ENCODE measurements at regions not wholly inside any gene's neighbourhood (a gene's known extent, or its start where the extent isn't known, plus 50 kb on each side); places are given as distances from the start of the nearest gene placed in this dataset.
"Not testable (repeated sequence)": the region's sequence is repeated elsewhere in the genome, so short reads cannot be mapped to it uniquely, and the experiment has no call there.

- DNase-seq (no peak), ATAC-seq (no peak)
- H3K36me3 ChIP-seq (ENCODE audit: insufficient read depth in 1 of 2, low read depth in 1 of 2) = no peaks in the 10 kb centered on the region
- no peaks in the 10 kb centered on the region for H3K4me1 ChIP-seq
- H3K9me3 ChIP-seq = no peaks in the 10 kb centered on the region
- intact Hi-C loops (cut with DNase I) = no loop called here
- no peaks in the 10 kb centered on the region for H3K27me3 ChIP-seq (ENCODE audit: insufficient read depth in 3 of 3, low read length in 2 of 3)
- H3K27ac ChIP-seq = no peak overlapping the region
- no peak overlapping the region for H3K4me3 ChIP-seq
- WGBS, 3 donors = 81 to 87% (median 82%) methylated on average over 19 of the region's 19 CpGs
- TF ChIP-seq CTCF (IDR thresholded peaks at IDR 0.05) = no peak
Measured at GRCh38 chr2:429575-430254, 141.8 kb upstream of the ALKAL2 start.

DNA sequence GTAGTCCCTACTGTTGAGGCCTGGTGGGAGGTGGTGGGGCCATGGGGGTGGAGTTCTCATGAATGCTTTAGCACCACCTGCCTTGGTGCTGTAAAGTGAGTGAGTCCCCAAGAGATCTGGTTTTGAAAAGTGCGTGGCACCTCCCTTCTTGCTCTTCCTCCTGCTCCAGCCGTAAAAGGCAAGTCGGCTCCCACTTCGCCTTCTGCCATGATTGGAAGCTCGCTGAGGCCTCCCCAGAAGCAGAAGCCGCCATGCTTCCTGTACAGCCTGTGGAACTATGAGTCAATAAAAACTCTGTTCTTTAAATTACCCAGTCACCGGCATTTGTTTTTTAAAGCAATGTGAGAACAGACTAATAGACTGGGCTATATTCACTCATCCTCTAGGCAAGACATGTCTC, 141.3 kb upstream of the ALKAL2 start:
- Histone ChIP-seq H3K4me3 (no peak overlapping the region), H3K9me3 (no peaks in the 10 kb centered on the region), H3K36me3 (ENCODE audit: insufficient read depth in 1 of 2, low read depth in 1 of 2) (no peaks in the 10 kb centered on the region), H3K4me1 (no peaks in the 10 kb centered on the region), H3K27ac (no peak overlapping the region), H3K27me3 (ENCODE audit: insufficient read depth in 3 of 3, low read length in 2 of 3) (no peaks in the 10 kb centered on the region)
- 91 to 96% (median 94%) methylated on average over 7 of the region's 7 CpGs for WGBS, 3 donors
- ATAC-seq = no peak
- TF ChIP-seq CTCF (IDR thresholded peaks at IDR 0.05) = no peak
- intact Hi-C loops (cut with DNase I) = no loop called here
- no peak for DNase-seq

DNA sequence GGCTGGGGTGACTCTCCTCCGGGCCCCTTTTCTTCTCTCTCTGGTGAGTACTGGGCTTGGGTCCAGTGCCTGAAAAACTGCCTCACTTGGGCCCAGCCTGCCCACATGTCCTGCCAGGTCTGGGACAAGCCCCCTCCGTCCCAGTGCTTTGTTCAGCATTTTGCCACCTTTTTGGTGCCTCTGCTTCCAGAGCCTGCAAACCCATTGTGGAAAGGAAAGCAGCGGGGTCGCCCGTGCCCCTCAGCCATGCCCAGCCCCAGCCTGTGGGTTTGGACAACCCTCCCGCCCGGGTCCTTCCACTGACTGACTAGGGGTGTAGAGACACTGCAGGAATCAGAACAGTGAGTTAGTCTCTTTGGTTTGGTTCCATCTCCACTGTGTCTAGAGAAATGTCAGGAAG, 140.7 kb upstream of the ALKAL2 start:
- WGBS, 3 donors = 84 to 88% (median 87%) methylated on average over 7 of the region's 7 CpGs
- no peaks in the 10 kb centered on the region for H3K27me3 ChIP-seq (ENCODE audit: insufficient read depth in 3 of 3, low read length in 2 of 3)
- no peak overlapping the region for H3K4me3 ChIP-seq
- TF ChIP-seq CTCF (IDR thresholded peaks at IDR 0.05) = no peak
- ATAC-seq (no peak), DNase-seq (no peak)
- intact Hi-C loops (cut with DNase I) = no loop called here
- H3K36me3 ChIP-seq (ENCODE audit: insufficient read depth in 1 of 2, low read depth in 1 of 2) = no peaks in the 10 kb centered on the region
- H3K27ac ChIP-seq = no peak overlapping the region
- no peaks in the 10 kb centered on the region for H3K4me1 ChIP-seq
- H3K9me3 ChIP-seq = no peaks in the 10 kb centered on the region

DNA sequence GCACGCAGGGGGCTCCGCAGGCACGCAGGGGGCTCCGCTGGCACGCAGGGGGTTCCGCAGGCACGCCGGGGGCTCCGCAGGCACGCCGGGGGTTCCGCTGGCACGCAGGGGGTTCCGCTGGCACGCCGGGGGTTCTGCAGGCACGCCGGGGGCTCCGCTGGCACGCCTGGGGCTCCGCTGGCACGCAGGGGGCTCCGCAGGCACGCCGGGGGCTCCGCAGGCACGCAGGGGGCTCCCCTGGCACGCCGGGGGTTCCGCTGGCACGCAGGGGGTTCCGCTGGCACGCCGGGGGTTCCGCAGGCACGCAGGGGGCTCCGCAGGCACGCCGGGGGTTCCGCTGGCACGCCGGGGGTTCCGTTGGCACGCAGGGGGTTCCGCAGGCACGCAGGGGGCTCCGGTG, 138.8 kb upstream of the ALKAL2 start:
- H3K36me3 ChIP-seq (ENCODE audit: insufficient read depth in 1 of 2, low read depth in 1 of 2); H3K27me3 ChIP-seq (ENCODE audit: insufficient read depth in 3 of 3, low read length in 2 of 3); H3K9me3 ChIP-seq; DNase-seq; H3K27ac ChIP-seq; ATAC-seq; H3K4me3 ChIP-seq; H3K4me1 ChIP-seq; intact Hi-C loops (cut with DNase I): not testable (repeated sequence)
- 95 to 96% (median 95%) methylated on average over 24 to 46 of the region's 47 CpGs for WGBS, 3 donors

DNA sequence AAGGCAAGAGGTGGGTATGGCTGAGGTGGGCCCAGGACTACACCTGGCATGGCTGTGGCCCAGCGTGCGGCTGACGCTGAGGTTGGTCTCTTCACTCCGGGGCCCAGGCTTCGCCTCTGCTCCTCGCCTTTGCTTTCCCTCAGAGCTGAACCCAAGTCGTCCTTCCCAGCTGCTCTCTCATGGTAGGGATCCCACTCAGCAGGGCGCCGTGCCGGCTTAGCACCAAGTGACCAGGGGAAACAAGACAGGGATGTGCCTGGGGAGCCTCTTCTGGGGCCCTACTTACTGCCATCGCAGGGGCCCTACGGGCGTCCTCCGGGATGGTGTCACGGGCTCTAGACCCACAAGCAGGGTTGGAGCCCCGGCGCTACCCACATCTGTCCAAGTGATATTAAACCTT, 138.1 kb upstream of the ALKAL2 start:
- ATAC-seq (no peak), DNase-seq (no peak)
- WGBS, 3 donors = 90 to 92% (median 92%) methylated on average over 17 of the region's 17 CpGs
- Histone ChIP-seq H3K4me1 (no peaks in the 10 kb centered on the region), H3K36me3 (ENCODE audit: insufficient read depth in 1 of 2, low read depth in 1 of 2) (no peaks in the 10 kb centered on the region), H3K9me3 (no peaks in the 10 kb centered on the region), H3K27ac (no peak overlapping the region), H3K27me3 (ENCODE audit: insufficient read depth in 3 of 3, low read length in 2 of 3) (no peaks in the 10 kb centered on the region), H3K4me3 (no peak overlapping the region)
- TF ChIP-seq CTCF (IDR thresholded peaks at IDR 0.05) = no peak
- intact Hi-C loops (cut with DNase I) = no loop called here
